ENCODE measurements at regions not wholly inside any gene's neighbourhood (a gene's known extent, or its start where the extent isn't known, plus 50 kb on each side); places are given as distances from the start of the nearest gene placed in this dataset.

DNA sequence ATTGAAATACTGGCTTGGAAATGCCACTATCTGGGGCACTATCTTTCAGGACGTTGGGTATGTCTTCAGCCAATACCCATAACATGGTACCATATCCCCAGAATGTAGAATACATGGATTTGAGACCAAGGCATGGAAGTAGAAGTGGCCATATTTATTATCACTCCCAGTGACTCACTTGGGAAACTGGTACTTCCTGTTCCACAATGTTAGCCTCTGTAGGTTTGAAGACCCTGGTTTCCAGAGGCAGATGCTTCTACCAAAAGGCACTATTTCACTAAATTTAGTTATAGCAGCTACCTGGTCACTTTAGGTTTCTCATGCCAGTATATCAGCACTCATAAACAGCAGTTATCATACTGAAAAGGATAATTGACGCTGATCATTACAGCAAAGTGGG lies 184.2 kb downstream of the CCDC71L start:
- TF ChIP-seq, protein P1, sequence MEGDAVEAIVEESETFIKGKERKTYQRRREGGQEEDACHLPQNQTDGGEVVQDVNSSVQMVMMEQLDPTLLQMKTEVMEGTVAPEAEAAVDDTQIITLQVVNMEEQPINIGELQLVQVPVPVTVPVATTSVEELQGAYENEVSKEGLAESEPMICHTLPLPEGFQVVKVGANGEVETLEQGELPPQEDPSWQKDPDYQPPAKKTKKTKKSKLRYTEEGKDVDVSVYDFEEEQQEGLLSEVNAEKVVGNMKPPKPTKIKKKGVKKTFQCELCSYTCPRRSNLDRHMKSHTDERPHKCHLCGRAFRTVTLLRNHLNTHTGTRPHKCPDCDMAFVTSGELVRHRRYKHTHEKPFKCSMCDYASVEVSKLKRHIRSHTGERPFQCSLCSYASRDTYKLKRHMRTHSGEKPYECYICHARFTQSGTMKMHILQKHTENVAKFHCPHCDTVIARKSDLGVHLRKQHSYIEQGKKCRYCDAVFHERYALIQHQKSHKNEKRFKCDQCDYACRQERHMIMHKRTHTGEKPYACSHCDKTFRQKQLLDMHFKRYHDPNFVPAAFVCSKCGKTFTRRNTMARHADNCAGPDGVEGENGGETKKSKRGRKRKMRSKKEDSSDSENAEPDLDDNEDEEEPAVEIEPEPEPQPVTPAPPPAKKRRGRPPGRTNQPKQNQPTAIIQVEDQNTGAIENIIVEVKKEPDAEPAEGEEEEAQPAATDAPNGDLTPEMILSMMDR (IDR thresholded peaks at IDR 0.05; ENCODE audit: low read length): no peak
- no peak for TF ChIP-seq EZH2 (IDR thresholded peaks at IDR 0.05; ENCODE audit: borderline replicate concordance, low read length)
